ENCODE measurements at regions not wholly inside any gene's neighbourhood (a gene's known extent, or its start where the extent isn't known, plus 50 kb on each side); places are given as distances from the start of the nearest gene placed in this dataset.

DNA sequence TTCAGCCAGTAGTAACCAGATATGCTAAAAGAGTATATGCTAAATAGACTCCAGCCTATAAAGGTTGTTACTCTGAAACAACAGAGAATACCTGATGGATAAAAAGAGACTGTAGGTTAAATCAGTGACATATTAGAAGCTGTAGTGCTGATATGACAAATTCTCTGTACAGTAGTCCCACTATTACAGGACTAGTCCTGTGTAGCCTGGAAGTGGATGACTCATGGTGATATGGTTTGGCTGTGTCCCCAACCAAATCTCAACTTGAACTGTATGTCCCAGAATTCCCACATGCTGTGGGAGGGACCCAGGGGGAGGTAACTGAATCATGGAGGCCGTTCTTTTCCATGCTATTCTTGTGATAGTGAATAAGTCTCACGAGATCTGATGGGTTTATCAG lies 276.2 kb upstream of the POU5F2 start:
- TF ChIP-seq CTCF (IDR thresholded peaks at IDR 0.05) (no peak), POLR2A (IDR thresholded peaks at IDR 0.05) (no peak)
- Histone ChIP-seq H3K27ac (no peak overlapping the region), H3K9me3 (no peaks in the 10 kb centered on the region), H3K27me3 (no peaks in the 10 kb centered on the region), H3K4me1 (no peaks in the 10 kb centered on the region), H3K4me3 (replicated peaks in 1 of 3) (no peak overlapping the region), H3K36me3 (no peaks in the 10 kb centered on the region)
- intact Hi-C loops (cut with DNase I) = no loop called here
- WGBS, 2 donors = 94 to 98% methylated on average over 2 of the region's 2 CpGs
- no peak for DNase-seq

DNA sequence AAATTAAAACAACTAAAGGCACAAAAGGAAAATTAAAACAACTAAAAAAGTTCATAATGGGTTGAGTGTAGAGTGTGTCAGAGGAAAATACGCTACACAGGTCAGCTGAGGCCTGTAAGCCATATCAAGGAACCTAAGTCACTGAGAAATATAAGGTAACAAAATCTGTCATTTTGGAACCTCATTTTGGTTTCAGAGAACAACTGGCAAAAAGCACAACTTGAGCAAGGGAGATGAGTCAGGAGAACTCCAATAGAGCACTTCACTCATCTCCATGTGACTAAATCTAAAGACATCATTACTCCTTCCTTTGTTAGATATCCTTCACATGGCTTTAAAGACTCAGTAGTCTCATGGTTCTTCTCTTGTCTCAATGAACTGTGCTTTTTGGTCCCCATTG lies 269.4 kb upstream of the POU5F2 start:
- no peaks in the 10 kb centered on the region for H3K4me1 ChIP-seq
- no peak for DNase-seq
- TF ChIP-seq POLR2A (IDR thresholded peaks at IDR 0.05) (no peak), CTCF (IDR thresholded peaks at IDR 0.05) (no peak)
- intact Hi-C loops (cut with DNase I) = no loop called here
- no peaks in the 10 kb centered on the region for H3K27me3 ChIP-seq
- WGBS, 2 donors = 96 to 98% methylated on average over 1 of the region's 1 CpG
- no peak overlapping the region for H3K27ac ChIP-seq
- no peaks in the 10 kb centered on the region for H3K9me3 ChIP-seq
- H3K36me3 ChIP-seq = no peaks in the 10 kb centered on the region
- H3K4me3 ChIP-seq (replicated peaks in 1 of 3) = no peak overlapping the region

GRCh38 chr5:94009161-94009560 lies 267.8 kb upstream of the POU5F2 start:
- DNase-seq = no peak

DNA sequence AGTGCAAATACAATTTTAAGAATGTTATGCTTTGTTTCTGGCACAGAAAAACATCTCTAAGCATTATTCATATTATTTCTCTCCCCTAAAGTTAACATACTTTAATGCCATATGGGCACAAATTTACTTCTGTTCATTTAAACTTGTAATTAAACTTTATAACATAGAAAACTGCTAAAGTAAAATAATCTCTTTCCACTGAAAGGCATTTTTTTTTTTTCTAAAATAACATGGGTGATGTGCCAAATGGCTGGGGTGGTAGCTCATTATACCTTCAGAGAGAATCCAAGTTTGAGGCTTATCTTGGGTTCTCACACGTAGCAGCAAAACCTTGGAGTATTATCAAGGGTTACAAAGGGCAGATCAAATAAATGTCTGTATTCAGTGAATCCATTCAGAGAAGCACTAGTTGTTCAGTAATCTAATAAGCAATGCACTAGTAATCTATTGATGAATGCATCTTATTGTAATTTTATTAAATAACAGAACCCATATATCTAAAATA lies 257.6 kb upstream of the POU5F2 start:
- no peak overlapping the region for H3K4me3 ChIP-seq (replicated peaks in 1 of 3)
- H3K27me3 ChIP-seq = no peaks in the 10 kb centered on the region
- no peak for DNase-seq
- no peaks in the 10 kb centered on the region for H3K9me3 ChIP-seq
- H3K4me1 ChIP-seq = no peaks in the 10 kb centered on the region
- WGBS, 2 donors = 57 to 62% methylated on average over 1 of the region's 1 CpG
- H3K27ac ChIP-seq = no peak overlapping the region
- H3K36me3 ChIP-seq = no peaks in the 10 kb centered on the region
- no peak for TF ChIP-seq POLR2A (IDR thresholded peaks at IDR 0.05)
- no peak for TF ChIP-seq CTCF (IDR thresholded peaks at IDR 0.05)
- intact Hi-C loops (cut with DNase I) = no loop called here

More at GRCh38 chr5:94009161-94009560, 267.8 kb upstream of the POU5F2 start:
- H3K4me1 ChIP-seq = no peaks in the 10 kb centered on the region
- intact Hi-C loops (cut with DNase I) = no loop called here
- no peak for TF ChIP-seq CTCF (IDR thresholded peaks at IDR 0.05)
- no peak for TF ChIP-seq POLR2A (IDR thresholded peaks at IDR 0.05)
- H3K27me3 ChIP-seq = no peaks in the 10 kb centered on the region
- no peaks in the 10 kb centered on the region for H3K36me3 ChIP-seq
- no peak overlapping the region for H3K4me3 ChIP-seq (replicated peaks in 1 of 3)
- H3K9me3 ChIP-seq = no peaks in the 10 kb centered on the region
- no peak overlapping the region for H3K27ac ChIP-seq

DNA sequence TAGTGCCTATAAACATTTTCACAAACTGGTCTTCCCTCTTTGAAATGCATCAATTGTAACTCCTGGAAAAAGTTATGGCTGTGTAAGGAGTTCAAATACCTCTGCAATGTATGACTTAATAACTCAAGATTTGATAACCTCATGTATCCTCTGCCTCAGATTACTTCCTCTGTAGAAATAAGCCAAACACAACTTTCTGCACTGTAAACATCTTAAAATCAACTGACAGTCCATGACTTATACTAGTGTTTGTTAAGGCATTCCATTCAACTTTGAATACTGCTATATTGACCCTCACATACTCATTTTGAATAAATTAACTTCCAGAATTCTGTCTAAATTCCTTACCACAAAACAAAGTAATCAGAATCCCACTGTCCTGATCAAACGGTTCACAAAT lies 256.2 kb upstream of the POU5F2 start:
- no peak overlapping the region for H3K27ac ChIP-seq
- H3K36me3 ChIP-seq = no peaks in the 10 kb centered on the region
- H3K9me3 ChIP-seq = no peaks in the 10 kb centered on the region
- intact Hi-C loops (cut with DNase I) = no loop called here
- WGBS, 2 donors = 78 to 91% methylated on average over 1 of the region's 1 CpG
- no peaks in the 10 kb centered on the region for H3K27me3 ChIP-seq
- H3K4me3 ChIP-seq (replicated peaks in 1 of 3) = no peak overlapping the region
- DNase-seq = no peak
- H3K4me1 ChIP-seq = no peaks in the 10 kb centered on the region
- TF ChIP-seq POLR2A (IDR thresholded peaks at IDR 0.05) (no peak), CTCF (IDR thresholded peaks at IDR 0.05) (no peak)
